ENCODE measurements at regions not wholly inside any gene's neighbourhood (a gene's known extent, or its start where the extent isn't known, plus 50 kb on each side); places are given as distances from the start of the nearest gene placed in this dataset.

GRCh38 chr11:45485070-45485707 lies 180.2 kb downstream of the CHST1 start:
- no peak for TF ChIP-seq CTCF (conservative IDR thresholded peaks at IDR 0.05; ENCODE audit: low read length)
- TF ChIP-seq EZH2phosphoT487 (IDR thresholded peaks at IDR 0.05; ENCODE audit: borderline replicate concordance, low read depth, low read length): no peak
